Omental fat pad (tissue), 3 donors: ENCODE measurements at regions not wholly inside any gene's neighbourhood (a gene's known extent, or its start where the extent isn't known, plus 50 kb on each side); places are given as distances from the start of the nearest gene placed in this dataset.

Experiments used
- ATAC-seq: fragments of 150-250 bp; one replicate; pipeline ENCODE4 v1.9.1; 2016; ENCODE audit warnings: mild to moderate bottlenecking, moderate library complexity; ENCODE audit not compliant: low FRiP score
- DNase-seq: peaks from one replicate; pipeline ENCODE4 v3.0.0-alpha.2; 2019; ENCODE audit warnings: low spot score
- CTCF ChIP-seq, 3 donors: fragments of 450-650 bp; IDR thresholded peaks; one replicate each; pipeline ENCODE4 v1.5.1; 2016 to 2017; ENCODE audit warnings: antibody characterized with exemption in 3 of 3, mild to moderate bottlenecking in 3 of 3, moderate library complexity in 2 of 3

GRCh38 chrX:149992918-149993317, 54.6 kb upstream of the EOLA2 start:
- ATAC-seq, result no peak
- TF ChIP-seq CTCF (IDR thresholded peaks at IDR 0.05), result no peak
- DNase-seq, result no peak

GRCh38 chrX:149993989-149994388, 55.7 kb upstream of the EOLA2 start:
- TF ChIP-seq CTCF (IDR thresholded peaks at IDR 0.05), result no peak
- DNase-seq (no peak), ATAC-seq (no peak)

GRCh38 chrX:149996515-149996914, 58.2 kb upstream of the EOLA2 start:
- DNase-seq (no peak), ATAC-seq (no peak)

GRCh38 chrX:150005027-150005426, 66.7 kb upstream of the EOLA2 start:
- TF ChIP-seq CTCF (IDR thresholded peaks at IDR 0.05), result no peak
- ATAC-seq (no peak), DNase-seq (no peak)

More at GRCh38 chrX:149996515-149996914, 58.2 kb upstream of the EOLA2 start:
- TF ChIP-seq CTCF (IDR thresholded peaks at IDR 0.05), result no peak

GRCh38 chrX:150007356-150007755, 69.1 kb upstream of the EOLA2 start:
- DNase-seq (no peak), ATAC-seq (no peak)
- no peak for TF ChIP-seq CTCF (IDR thresholded peaks at IDR 0.05)

- no peak for DNase-seq
- TF ChIP-seq CTCF (IDR thresholded peaks at IDR 0.05), result no peak
- no peak for ATAC-seq
Measured at GRCh38 chrX:150012647-150013381, 74.5 kb upstream of the EOLA2 start.

- TF ChIP-seq CTCF (IDR thresholded peaks at IDR 0.05), result no peak
- DNase-seq, result no peak
- ATAC-seq, result no peak
Measured at GRCh38 chrX:150014525-150014924, 76.2 kb upstream of the EOLA2 start.
